GM18526 (cell line): ENCODE measurements at regions not wholly inside any gene's neighbourhood (a gene's known extent, or its start where the extent isn't known, plus 50 kb on each side); places are given as distances from the start of the nearest gene placed in this dataset.

Source experiments
- POLR2A ChIP-seq: IDR thresholded peaks from 3 replicates; pipeline ENCODE4 v1.6.1; 2011; ENCODE audit not compliant: insufficient read length; ENCODE audit errors: extremely low read depth

DNA sequence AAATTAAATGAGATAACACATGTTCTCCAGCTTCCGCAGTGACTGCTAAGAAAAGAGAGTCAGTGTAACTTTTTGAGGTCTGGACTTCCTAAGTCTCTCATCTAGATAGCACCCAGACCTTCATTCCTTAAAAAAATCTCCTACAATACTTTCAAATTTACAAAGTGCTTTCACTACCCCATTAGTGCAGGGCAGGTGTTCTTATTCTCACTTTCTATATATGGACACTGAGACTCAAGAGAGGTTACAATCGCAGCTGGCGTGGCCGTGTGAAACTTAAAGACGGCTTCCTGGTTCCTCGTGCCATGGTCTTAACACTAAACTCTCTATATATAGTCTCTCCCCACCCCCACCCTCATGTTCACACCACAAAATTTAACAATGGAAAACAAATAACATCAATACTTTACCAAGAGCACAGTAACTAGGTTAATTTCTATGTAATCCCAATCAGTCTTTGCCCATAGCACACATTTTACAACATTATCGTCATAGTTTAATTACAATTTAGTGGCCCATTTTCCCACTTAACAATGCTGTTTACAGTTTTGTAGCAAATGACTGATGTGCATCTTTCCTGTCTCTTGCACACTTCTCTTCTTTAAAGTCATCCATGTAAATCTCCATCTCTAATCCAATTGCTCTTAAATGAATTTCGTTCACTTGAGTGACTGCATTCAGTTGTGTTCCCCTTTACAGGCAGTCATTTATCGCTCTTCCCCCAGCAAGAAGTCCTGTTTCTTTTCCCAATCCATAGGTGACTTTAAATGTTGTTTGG is 78.8 kb upstream of the ARID1B start:
- TF ChIP-seq POLR2A: no peak

GRCh38 chr6:156697225-156697830 is 79.8 kb upstream of the ARID1B start:
- no peak for TF ChIP-seq POLR2A

DNA sequence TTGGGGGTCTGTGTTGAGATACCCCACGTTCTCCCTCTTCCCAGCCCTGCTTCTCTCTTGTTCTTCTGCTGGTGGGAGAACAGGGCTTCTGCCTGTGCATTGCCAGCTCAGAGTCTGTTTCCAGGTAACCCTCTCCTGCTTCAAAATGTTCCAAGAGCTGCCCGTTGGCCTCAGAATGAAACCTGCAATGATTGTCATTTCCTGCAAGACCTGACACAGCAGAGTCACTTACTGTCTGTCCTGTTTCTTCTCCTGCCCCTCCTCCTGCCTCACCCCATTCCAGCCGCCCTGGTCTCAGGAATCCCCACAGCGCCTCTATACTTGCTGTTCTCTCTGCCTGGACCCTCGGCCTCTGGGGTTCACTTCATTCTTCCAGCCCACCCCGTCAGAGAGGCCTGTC is 81.4 kb upstream of the ARID1B start:
- no peak for TF ChIP-seq POLR2A

DNA sequence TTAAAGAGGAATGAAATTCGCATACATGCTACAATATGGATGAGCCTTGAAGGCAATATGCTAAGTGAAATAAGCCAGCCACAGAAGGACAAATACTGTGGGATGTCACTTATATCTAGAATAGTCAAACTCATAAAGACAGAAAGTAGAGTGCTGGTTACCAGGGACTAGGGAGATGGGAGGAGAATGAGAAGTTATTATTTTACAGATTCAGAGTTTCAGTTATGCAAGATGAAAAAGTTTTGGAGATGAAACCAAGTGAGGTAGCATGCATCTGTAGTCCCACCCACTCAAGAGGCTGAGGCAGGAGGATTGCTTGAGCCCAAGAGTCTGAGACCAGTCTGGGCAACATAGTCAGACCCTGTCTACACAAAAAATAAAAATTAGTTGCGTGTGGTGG is 82.5 kb upstream of the ARID1B start:
- no peak for TF ChIP-seq POLR2A

- TF ChIP-seq POLR2A: no peak
These were observed 86.2 kb upstream of the ARID1B start for GRCh38 chr6:156691018-156691417.

- no peak for TF ChIP-seq POLR2A
These were observed 87.5 kb upstream of the ARID1B start for GRCh38 chr6:156689656-156690055.

- TF ChIP-seq POLR2A: no peak
These were observed 88.6 kb upstream of the ARID1B start for GRCh38 chr6:156688620-156688971.

- TF ChIP-seq POLR2A: no peak
These were observed 89.2 kb upstream of the ARID1B start for GRCh38 chr6:156687789-156688619.

DNA sequence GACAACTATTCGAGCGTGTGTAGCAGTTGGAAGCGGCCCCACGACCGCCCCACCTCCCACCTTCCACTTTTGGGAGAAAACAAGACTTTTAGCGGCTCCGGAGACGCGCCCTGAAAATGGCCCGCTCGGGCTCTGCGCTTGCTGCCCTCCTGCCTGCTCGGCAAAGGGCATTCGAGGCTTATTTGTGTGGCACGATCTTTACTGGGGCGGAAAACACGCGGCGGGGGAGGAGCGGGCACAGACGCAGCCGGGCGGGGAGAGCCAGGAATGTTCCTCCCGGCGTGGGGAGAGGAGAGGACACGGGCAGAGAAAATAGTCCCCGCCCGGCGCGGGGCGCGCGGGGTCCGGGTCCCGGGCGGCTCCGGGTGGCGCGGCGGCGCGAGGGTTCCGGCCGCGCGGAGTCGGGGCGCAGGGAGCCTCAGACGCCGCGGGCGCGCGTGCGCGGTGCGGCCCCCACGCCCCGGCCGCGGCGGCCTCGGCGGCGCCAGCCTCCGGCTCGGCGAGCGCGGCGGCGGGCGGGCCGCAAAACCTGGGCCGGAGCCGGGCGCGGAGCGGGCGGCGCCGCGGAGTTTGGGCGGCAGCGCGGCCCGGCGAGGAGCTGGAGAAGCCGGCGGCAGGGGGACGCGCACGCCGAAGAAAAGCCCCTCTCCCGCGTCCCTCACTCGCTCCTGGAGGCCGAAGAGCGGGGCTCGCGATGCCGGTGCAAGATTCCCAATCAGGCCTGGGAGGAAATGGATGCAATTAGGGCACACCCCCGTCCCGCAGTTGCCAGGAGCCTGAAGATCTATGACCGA is 90.0 kb upstream of the ARID1B start:
- peak; percentile 75 for TF ChIP-seq POLR2A

DNA sequence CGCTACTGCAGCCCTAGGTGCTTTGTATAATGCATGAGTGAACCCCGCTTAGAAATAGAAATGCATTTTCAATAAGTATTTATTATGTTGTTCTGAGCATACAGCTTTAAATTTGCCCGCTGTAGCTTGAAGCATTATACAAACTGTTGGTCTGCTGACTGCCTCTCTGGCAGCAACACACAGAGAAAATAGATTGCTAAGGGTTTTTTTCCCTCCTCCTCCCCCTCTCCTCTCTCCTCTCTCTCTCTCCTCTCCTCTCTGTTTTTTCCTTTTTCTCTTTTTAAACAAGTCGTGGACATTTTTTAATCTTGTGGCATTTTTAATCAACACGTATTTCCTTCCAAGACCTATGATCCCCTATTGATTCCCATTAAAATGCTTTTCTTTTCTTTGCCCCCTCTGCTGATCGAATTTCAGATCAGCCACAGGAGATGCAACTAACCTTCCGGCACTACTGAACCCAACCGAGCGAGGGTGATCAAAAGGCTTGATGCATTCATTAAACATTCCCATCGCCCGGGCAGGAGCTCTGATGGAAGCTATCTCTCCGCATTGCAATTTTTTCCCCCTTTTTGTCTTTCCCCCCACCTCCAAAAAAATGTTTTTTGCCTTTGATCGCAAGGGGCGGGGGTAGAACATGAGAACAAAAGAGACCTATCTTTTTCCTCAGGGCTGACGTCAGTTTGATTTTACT is 90.7 kb upstream of the ARID1B start:
- no peak for TF ChIP-seq POLR2A

- no peak for TF ChIP-seq POLR2A
These were observed 91.4 kb upstream of the ARID1B start for GRCh38 chr6:156685823-156686222.

- no peak for TF ChIP-seq POLR2A
These were observed 93.4 kb upstream of the ARID1B start for GRCh38 chr6:156683821-156684220.

DNA sequence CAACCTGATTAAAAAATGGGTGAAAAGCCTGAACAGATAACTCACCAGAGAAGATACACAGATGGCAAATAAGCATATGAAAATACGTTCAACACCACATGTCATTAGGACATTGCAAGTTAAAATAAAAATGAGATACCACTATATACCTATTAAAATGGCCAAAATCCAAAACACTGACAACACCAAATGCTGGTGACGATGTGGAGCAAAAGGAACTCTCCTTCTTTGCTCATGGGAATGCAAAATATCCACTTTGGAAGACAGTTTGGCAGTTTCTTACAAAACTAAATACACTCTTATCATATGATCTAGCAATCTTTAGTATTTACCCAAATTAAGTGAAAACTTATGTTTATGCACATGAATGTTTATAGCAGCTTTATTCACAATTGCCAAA is 100.5 kb upstream of the ARID1B start:
- TF ChIP-seq POLR2A: no peak

GRCh38 chr6:156674197-156674596 is 103.0 kb upstream of the ARID1B start:
- TF ChIP-seq POLR2A: no peak

DNA sequence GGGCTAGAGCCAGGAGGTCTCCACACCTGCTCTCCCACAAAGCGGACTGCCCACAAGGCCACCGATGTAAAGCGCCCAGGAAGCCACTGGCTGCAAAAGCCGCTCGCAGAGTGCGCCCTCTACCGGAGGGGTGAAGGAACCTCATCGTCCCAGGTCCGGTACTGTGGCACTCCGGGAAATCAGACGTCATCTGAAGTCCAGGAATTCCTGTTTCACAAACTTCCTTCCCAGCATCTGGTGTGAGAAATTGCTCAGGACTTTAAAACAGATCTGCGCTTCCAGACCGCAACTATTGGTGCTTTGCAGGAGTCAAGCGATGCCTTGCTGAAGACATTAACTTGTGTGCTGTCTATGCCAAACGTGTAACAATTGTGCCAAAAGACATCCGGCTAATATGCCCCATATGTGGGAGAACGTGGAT is 115.1 kb upstream of the ARID1B start:
- no peak for TF ChIP-seq POLR2A
